Caki2 (cell line): ENCODE measurements at regions not wholly inside any gene's neighbourhood (a gene's known extent, or its start where the extent isn't known, plus 50 kb on each side); places are given as distances from the start of the nearest gene placed in this dataset.
"Not testable (repeated sequence)": the region's sequence is repeated elsewhere in the genome, so short reads cannot be mapped to it uniquely, and the experiment has no call there.

Experiments
- DNase-seq: peaks from one replicate; pipeline ENCODE4 v3.0.0-alpha.2; 2015; ENCODE audit warnings: low read depth
- in situ Hi-C: cut with HindIII; loops from 2 replicates; pipeline ENCODE4 v1.10.0; 2016; ENCODE audit warnings: low sequenced_read_pairs, low pct_unique_long_range_greater_than_20kb, mixed read lengths

GRCh38 chr14:80077262-80077661 is 134.0 kb downstream of the DIO2 start:
- in situ Hi-C loops: no loop called here
- DNase-seq: no peak

GRCh38 chr14:80074900-80075574 is 136.3 kb downstream of the DIO2 start:
- in situ Hi-C loops: no loop called here
- DNase-seq: no peak

GRCh38 chr14:80059041-80059440 is 152.3 kb downstream of the DIO2 start:
- in situ Hi-C loops: no loop called here
- DNase-seq: no peak

- DNase-seq: no peak
- in situ Hi-C loops: no loop called here
These were observed 154.9 kb downstream of the DIO2 start for GRCh38 chr14:80056497-80056801.

- DNase-seq: peak; percentile 34
- in situ Hi-C loops: no loop called here
These were observed 155.4 kb downstream of the DIO2 start for GRCh38 chr14:80055667-80056496.

- in situ Hi-C loops: no loop called here
These were observed 156.1 kb downstream of the DIO2 start for GRCh38 chr14:80055226-80055625.

GRCh38 chr14:80054020-80054419 is 157.3 kb downstream of the DIO2 start:
- no peak for DNase-seq
- in situ Hi-C loops: no loop called here

More at GRCh38 chr14:80055226-80055625, 156.1 kb downstream of the DIO2 start:
- DNase-seq: no peak

- in situ Hi-C loops: no loop called here
- no peak for DNase-seq
These were observed 162.2 kb downstream of the DIO2 start for GRCh38 chr14:80049055-80049454.

- no peak for DNase-seq
- in situ Hi-C loops: no loop called here
These were observed 163.5 kb downstream of the DIO2 start for GRCh38 chr14:80047761-80048160.

GRCh38 chr14:80037349-80037748 is 174.0 kb downstream of the DIO2 start:
- in situ Hi-C loops: no loop called here

GRCh38 chr14:80024417-80024816 is 186.9 kb downstream of the DIO2 start:
- in situ Hi-C loops: no loop called here
- no peak for DNase-seq

More at GRCh38 chr14:80037349-80037748, 174.0 kb downstream of the DIO2 start:
- DNase-seq: no peak

- DNase-seq: not testable (repeated sequence)
These were observed 192.8 kb downstream of the DIO2 start for GRCh38 chr14:80018476-80018875.

GRCh38 chr14:80017795-80018194 is 193.5 kb downstream of the DIO2 start:
- no peak for DNase-seq
- in situ Hi-C loops: no loop called here

More at GRCh38 chr14:80018476-80018875, 192.8 kb downstream of the DIO2 start:
- in situ Hi-C loops: not testable (repeated sequence)

- DNase-seq, in situ Hi-C loops: not testable (repeated sequence)
These were observed 201.1 kb downstream of the DIO2 start for GRCh38 chr14:80010245-80010644.

- DNase-seq: no peak
- in situ Hi-C loops: no loop called here
These were observed 205.7 kb downstream of the DIO2 start for GRCh38 chr14:80005561-80005960.

- in situ Hi-C loops: no loop called here
- no peak for DNase-seq
These were observed 206.4 kb downstream of the DIO2 start for GRCh38 chr14:80004871-80005270.

GRCh38 chr14:80003138-80003537 is 208.2 kb downstream of the DIO2 start:
- in situ Hi-C loops: no loop called here

GRCh38 chr14:79997509-79998208 is 213.6 kb downstream of the DIO2 start:
- in situ Hi-C loops: no loop called here
- no peak for DNase-seq

More at GRCh38 chr14:80003138-80003537, 208.2 kb downstream of the DIO2 start:
- no peak for DNase-seq
